Activated CD8-positive, alpha-beta memory T cell treated with anti-CD3 and anti-CD28 coated beads, Interleukin-2, amount 50 U/mL, for 1 hour (primary cell): ENCODE measurements at regions not wholly inside any gene's neighbourhood (a gene's known extent, or its start where the extent isn't known, plus 50 kb on each side); places are given as distances from the start of the nearest gene placed in this dataset.
"Not testable (repeated sequence)": the region's sequence is repeated elsewhere in the genome, so short reads cannot be mapped to it uniquely, and the experiment has no call there.

Experiments used
- DNase-seq: peaks from one replicate; pipeline ENCODE4 v3.0.0-alpha.2; 2020; ENCODE audit errors: extremely low read depth

GRCh38 chr6:135605278-135605790 is 107.8 kb upstream of the AHI1 start:
- DNase-seq = no peak

- no peak for DNase-seq
Measured at GRCh38 chr6:135606392-135606791, 108.9 kb upstream of the AHI1 start.

- no peak for DNase-seq
Measured at GRCh38 chr6:135608031-135608430, 110.5 kb upstream of the AHI1 start.

GRCh38 chr6:135610192-135610591 is 112.7 kb upstream of the AHI1 start:
- DNase-seq = not testable (repeated sequence)

- no peak for DNase-seq
Measured at GRCh38 chr6:135616655-135617054, 119.1 kb upstream of the AHI1 start.

- DNase-seq = no peak
Measured at GRCh38 chr6:135617222-135617621, 119.7 kb upstream of the AHI1 start.

- DNase-seq = no peak
Measured at GRCh38 chr6:135622081-135622480, 124.5 kb upstream of the AHI1 start.

- no peak for DNase-seq
Measured at GRCh38 chr6:135623979-135624378, 126.4 kb upstream of the AHI1 start.

- no peak for DNase-seq
Measured at GRCh38 chr6:135624402-135625295, 127.1 kb upstream of the AHI1 start.

GRCh38 chr6:135626001-135626400 is 128.5 kb upstream of the AHI1 start:
- not testable (repeated sequence) for DNase-seq

- no peak for DNase-seq
Measured at GRCh38 chr6:135627092-135627715, 129.7 kb upstream of the AHI1 start.

GRCh38 chr6:135630789-135631376 is 133.3 kb upstream of the AHI1 start:
- no peak for DNase-seq

GRCh38 chr6:135631821-135632220 is 134.3 kb upstream of the AHI1 start:
- no peak for DNase-seq

GRCh38 chr6:135633573-135633972 is 136.0 kb upstream of the AHI1 start:
- DNase-seq = no peak

- DNase-seq = no peak
Measured at GRCh38 chr6:135637701-135638100, 140.2 kb upstream of the AHI1 start.

- no peak for DNase-seq
Measured at GRCh38 chr6:135638108-135638507, 140.6 kb upstream of the AHI1 start.

GRCh38 chr6:135640048-135640447 is 142.5 kb upstream of the AHI1 start:
- DNase-seq = no peak

GRCh38 chr6:135640449-135641111 is 143.0 kb upstream of the AHI1 start:
- no peak for DNase-seq

- DNase-seq = no peak
Measured at GRCh38 chr6:135642912-135643311, 145.4 kb upstream of the AHI1 start.

GRCh38 chr6:135644394-135644793 is 146.9 kb upstream of the AHI1 start:
- DNase-seq = no peak

- no peak for DNase-seq
Measured at GRCh38 chr6:135647521-135647920, 150.0 kb upstream of the AHI1 start.
